Activated CD4-positive, alpha-beta T cell treated with anti-CD3 and anti-CD28 coated beads, Interleukin-2, amount 10 ng/mL, durations not matched to agents 7 days and 5 days (primary cell): ENCODE measurements at regions not wholly inside any gene's neighbourhood (a gene's known extent, or its start where the extent isn't known, plus 50 kb on each side); places are given as distances from the start of the nearest gene placed in this dataset.

ENCODE experiments used
- CTCF ChIA-PET: fragments of 350-600 bp; sonication (Branson Sonifier 250); formaldehyde crosslinking; loops from one replicate; lab custom pipeline; 2021; ENCODE audit warnings: antibody characterized with exemption; lab: Charles Lee
- POLR2A ChIA-PET: fragments of 350-600 bp; sonication (Branson Sonifier 250); formaldehyde crosslinking; loops from one replicate; lab custom pipeline; 2021; ENCODE audit warnings: antibody characterized with exemption; lab: Charles Lee
- DNase-seq: peaks from one replicate; pipeline ENCODE4 v3.0.0-alpha.2; 2020
- H3K27ac Mint-ChIP-seq: one replicate; pipeline ENCODE4 v1.8.0; 2021; ENCODE audit warnings: mild to moderate bottlenecking, moderate library complexity, mixed read lengths
- H3K27me3 Mint-ChIP-seq: one replicate; pipeline ENCODE4 v1.8.0; 2021; ENCODE audit warnings: mixed read lengths
- H3K36me3 Mint-ChIP-seq: one replicate; pipeline ENCODE4 v1.8.0; 2021; ENCODE audit warnings: low read depth, mixed read lengths
- H3K4me1 Mint-ChIP-seq: one replicate; pipeline ENCODE4 v1.8.0; 2021; ENCODE audit warnings: mixed read lengths
- H3K4me3 Mint-ChIP-seq: one replicate; pipeline ENCODE4 v1.8.0; 2021; ENCODE audit warnings: mild to moderate bottlenecking, moderate library complexity, mixed read lengths
- H3K9me3 Mint-ChIP-seq: one replicate; pipeline ENCODE4 v1.8.0; 2021; ENCODE audit warnings: mixed read lengths

DNA sequence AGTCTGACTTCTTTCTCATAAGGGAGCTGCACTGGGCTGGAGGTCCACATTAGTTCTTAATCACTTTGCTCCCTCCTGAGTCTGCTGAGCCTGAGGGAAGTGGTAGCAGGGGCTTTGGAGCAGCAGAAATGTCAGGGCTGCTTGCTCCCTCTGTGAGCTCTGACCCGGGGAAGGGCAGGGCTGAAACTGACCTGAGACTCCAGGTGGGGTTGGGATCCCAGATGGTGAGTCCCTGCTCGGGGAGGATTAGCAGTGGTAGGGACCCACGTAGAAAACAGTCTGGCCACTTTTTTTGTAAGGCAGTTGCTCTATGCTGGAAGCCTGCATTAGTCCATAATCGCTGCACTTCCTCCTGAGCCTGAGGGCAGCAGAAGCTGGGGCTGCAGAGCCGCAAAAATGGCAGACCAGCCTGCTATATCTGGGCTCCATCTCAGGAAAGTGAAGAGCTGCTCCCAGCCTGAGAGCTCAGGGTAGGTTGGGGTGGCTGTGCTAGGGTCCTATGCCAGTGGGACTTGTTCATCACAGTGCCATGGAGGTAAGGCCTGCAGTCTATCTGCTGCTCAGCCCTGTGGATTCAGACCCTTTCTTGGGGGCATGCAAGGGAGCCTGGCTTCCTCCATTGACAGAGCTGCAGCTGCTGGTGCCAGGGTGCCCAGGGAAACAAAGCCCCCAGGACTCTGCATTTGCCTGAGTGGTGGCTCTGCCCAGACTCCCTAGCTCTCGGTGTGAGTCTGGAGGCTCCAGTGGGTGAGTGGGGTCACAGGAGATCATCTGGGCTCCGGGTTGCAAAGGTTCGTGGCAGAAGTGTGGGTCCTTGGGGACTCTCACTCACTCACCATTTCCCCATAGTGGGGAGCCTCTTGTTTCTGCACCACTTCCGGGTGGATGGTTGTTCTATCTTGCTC is 854.3 kb downstream of the LUZP2 start:
- no peak overlapping the region for H3K27ac Mint-ChIP-seq
- POLR2A ChIA-PET = no interaction called here
- CTCF ChIA-PET = no interaction called here
- DNase-seq = no peak
- peaks cover 9% of the 10 kb centered on the region for H3K9me3 Mint-ChIP-seq
- no peaks in the 10 kb centered on the region for H3K4me1 Mint-ChIP-seq
- H3K4me3 Mint-ChIP-seq = no peak overlapping the region
- no peaks in the 10 kb centered on the region for H3K27me3 Mint-ChIP-seq
- no peaks in the 10 kb centered on the region for H3K36me3 Mint-ChIP-seq

DNA sequence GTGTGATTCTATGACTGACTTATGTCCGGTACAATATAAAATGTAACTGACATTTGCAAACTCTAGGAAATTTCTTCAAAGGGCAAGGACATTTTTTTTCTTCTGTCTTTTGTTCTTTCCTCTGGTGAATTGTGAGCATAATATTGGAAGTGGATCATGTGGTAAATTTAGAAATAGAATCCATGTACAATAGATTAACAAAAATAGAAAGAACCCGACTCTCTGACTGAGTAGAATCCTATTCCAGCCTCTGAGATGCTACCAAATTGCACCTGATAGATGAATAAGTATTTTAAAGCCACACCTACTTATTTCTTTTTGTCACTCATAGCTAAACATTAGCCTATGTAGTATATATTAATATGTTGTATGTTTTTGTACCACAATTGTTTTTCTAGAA is 860.3 kb downstream of the LUZP2 start:
- Mint-ChIP-seq H3K36me3 (no peaks in the 10 kb centered on the region), H3K4me3 (no peak overlapping the region), H3K27ac (no peak overlapping the region), H3K4me1 (no peaks in the 10 kb centered on the region), H3K9me3 (peaks cover 3% of the 10 kb centered on the region), H3K27me3 (no peaks in the 10 kb centered on the region)
- ChIA-PET CTCF (no interaction called here), POLR2A (no interaction called here)
- DNase-seq = no peak

DNA sequence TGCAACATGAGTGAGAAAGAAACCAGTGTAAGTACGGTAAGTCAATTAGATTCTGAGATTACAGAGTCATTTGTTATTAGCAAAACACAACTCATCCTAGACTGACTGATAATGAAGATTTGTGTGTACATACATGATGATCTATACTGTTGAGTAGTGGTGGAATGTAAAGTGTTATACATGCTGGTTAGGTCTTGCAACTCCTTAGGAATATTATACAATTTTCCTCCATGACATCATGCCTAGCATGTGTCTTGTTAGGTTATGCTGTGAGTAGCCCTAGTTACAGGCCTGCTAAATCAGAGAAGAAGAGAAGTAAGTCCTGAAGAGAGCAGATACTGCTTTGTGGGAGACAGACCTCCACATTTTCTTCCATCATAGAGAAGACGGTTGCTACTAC is 880.6 kb downstream of the LUZP2 start:
- Mint-ChIP-seq H3K4me3 (no peak overlapping the region), H3K27ac (no peak overlapping the region), H3K27me3 (no peaks in the 10 kb centered on the region), H3K9me3 (peaks cover 13% of the 10 kb centered on the region), H3K36me3 (no peaks in the 10 kb centered on the region), H3K4me1 (no peaks in the 10 kb centered on the region)
- ChIA-PET CTCF (no interaction called here), POLR2A (no interaction called here)
- DNase-seq = no peak

DNA sequence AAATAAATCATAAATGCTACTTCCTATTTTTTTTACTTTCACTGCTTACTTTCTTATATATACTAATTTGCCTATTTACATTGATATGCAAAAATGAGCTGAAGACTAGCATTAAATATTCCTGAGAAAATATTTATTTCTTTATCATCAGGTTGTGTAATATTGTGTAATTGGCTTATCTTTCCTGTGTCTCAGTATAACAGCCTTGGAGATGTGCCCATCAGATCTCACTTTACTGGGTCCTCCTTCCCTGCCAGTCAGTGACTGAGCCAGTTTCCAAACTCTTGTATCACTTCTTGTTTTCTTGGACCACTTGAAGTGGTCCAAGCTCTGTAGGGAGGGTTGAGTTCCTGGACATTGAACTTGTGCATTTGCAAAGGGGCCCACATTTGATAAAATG is 900.0 kb downstream of the LUZP2 start:
- CTCF ChIA-PET = interaction anchor here (0.6 kb wide), 1 partner anchor 10 kb away, joined by 3 read pairs; no protein-coding TSS in a partner anchor
- Mint-ChIP-seq H3K27me3 (no peaks in the 10 kb centered on the region), H3K36me3 (no peaks in the 10 kb centered on the region)

DNA sequence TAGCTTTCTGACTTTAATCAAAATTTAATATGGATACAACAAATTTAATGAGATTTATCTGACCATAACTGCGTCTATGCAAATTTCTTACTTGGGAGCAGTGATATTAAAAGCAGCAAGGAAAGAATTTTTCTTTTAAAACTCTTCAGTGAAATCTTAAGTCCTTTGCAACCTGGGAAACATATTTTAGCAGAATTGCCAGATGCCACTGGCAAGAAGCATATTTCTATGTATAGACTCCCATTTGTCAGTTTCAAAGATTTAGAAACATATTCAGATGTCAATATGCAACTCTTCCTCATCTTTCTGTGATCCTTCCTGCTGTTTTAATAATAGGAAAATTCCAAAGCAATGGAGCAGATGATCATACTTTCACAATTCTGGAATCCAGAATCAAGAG is 911.3 kb downstream of the LUZP2 start:
- Mint-ChIP-seq H3K4me3 (no peak overlapping the region), H3K36me3 (no peaks in the 10 kb centered on the region)

More for the DNA sequence above, 900.0 kb downstream of the LUZP2 start:
- no peak overlapping the region for H3K27ac Mint-ChIP-seq
- POLR2A ChIA-PET = no interaction called here
- no peaks in the 10 kb centered on the region for H3K4me1 Mint-ChIP-seq
- H3K9me3 Mint-ChIP-seq = peaks cover 6% of the 10 kb centered on the region
- no peak for DNase-seq
- H3K4me3 Mint-ChIP-seq = no peak overlapping the region

DNA sequence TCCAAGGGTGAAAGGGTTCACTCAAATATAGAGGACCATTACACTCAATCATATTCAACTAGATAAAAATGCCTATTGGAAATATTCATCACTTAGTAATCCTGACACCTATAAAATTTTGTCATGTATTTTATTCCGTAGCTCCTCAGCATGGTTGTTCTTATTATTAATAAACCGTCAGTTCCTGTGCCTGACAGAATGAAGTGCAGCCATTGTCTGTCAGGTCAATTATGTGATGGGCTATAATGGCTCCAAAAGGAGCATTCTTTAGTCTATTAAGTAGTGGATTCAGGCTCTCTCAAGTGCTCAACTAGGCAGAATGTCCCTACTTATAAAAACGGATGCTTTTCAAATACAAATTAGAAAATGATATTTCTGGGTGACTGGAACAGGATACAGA is 916.1 kb upstream of the ANO3 start:
- Mint-ChIP-seq H3K4me3 (no peak overlapping the region), H3K27ac (no peak overlapping the region), H3K4me1 (no peaks in the 10 kb centered on the region), H3K36me3 (no peaks in the 10 kb centered on the region), H3K9me3 (peaks cover 7% of the 10 kb centered on the region), H3K27me3 (no peaks in the 10 kb centered on the region)
- DNase-seq = no peak
- CTCF ChIA-PET = no interaction called here
- POLR2A ChIA-PET = no interaction called here

More for the DNA sequence above, 911.3 kb downstream of the LUZP2 start:
- H3K9me3 Mint-ChIP-seq = peaks cover 3% of the 10 kb centered on the region
- no peaks in the 10 kb centered on the region for H3K27me3 Mint-ChIP-seq
- no peak for DNase-seq
- POLR2A ChIA-PET = no interaction called here
- CTCF ChIA-PET = interaction anchor here (0.6 kb wide), 1 partner anchor 1346 kb away, joined by 3 read pairs; no protein-coding TSS in a partner anchor
- no peak overlapping the region for H3K27ac Mint-ChIP-seq
- H3K4me1 Mint-ChIP-seq = no peaks in the 10 kb centered on the region

DNA sequence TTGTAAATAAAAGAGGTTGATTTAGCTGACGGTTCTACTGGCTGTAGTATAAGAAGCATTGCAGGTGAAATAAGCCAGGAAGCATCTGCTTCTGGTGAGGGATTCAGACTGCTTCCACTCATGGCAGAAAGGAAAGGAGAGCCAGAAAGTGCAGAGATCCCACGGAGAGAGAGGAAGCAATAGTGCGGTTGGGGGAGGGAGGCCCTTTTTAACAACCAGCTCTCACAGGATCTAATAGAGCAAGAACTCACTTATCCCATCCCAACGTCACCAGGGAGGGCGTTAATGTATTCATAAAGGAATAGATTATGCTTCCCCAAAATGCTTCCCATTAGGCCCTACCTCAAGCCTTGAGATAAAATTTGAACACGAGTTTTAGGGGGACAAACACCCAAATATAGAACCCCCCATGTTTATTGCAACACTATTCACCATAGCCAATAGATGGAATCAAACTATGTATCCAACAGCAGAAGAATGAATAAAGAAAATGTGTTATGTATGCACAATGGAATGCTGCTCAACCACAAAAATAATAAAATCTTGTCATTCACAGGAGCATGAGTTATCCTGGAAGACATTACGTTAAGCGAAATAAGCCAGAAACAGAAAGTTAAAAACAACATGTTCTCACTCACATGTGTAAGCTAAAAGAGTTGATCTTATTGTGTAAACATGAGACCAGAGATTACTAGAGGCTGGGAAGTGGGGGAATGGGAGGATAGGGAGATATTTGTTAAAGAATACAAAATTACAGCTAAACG is 908.3 kb upstream of the ANO3 start:
- H3K4me1 Mint-ChIP-seq = no peaks in the 10 kb centered on the region
- ChIA-PET CTCF (no interaction called here), POLR2A (no interaction called here)
- no peaks in the 10 kb centered on the region for H3K27me3 Mint-ChIP-seq
- no peak overlapping the region for H3K27ac Mint-ChIP-seq
- H3K36me3 Mint-ChIP-seq = no peaks in the 10 kb centered on the region
- no peak overlapping the region for H3K4me3 Mint-ChIP-seq
- no peak for DNase-seq
- H3K9me3 Mint-ChIP-seq = peaks cover 7% of the 10 kb centered on the region

DNA sequence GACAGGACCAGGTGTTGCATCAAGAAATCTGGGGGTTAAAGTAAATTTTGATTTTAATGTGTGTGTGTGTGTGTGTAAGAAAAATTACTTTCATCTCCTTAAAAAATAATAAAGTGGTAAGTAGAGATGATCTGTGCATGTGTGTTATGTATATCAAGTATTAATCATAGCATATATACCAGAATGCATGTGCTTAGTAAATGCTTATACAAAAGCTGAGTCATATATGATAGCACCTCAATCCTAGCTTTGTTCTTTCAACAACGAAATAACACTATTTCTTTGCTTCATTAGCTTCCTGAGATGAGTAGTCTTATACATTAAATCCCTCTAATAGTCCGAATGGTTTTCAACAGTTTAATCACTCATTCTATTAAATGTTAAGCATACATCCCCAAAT is 899.6 kb upstream of the ANO3 start:
- Mint-ChIP-seq H3K9me3 (peaks cover 9% of the 10 kb centered on the region), H3K4me1 (no peaks in the 10 kb centered on the region), H3K27me3 (no peaks in the 10 kb centered on the region), H3K27ac (no peak overlapping the region), H3K36me3 (no peaks in the 10 kb centered on the region), H3K4me3 (no peak overlapping the region)
- DNase-seq = no peak
- ChIA-PET POLR2A (no interaction called here), CTCF (no interaction called here)

DNA sequence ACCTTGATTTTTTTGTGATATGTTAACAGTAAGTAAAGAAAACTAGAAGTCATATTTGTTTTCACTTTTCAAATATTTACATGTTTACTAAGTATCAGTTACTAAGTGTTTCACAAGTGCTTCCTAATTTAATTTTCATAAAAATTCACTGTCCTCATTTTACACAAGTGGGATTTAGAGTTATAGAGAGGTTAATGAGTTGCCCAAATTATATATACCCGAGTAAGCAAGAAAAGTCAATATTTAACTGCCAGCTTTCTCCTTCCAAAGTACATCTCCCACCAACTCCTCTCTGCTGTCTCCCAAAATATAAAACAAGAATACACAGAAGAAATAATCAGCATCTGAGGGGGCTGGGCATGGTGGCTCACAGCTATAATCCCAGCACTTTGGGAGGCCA is 896.7 kb upstream of the ANO3 start:
- DNase-seq = no peak
- ChIA-PET CTCF (no interaction called here), POLR2A (no interaction called here)
- Mint-ChIP-seq H3K36me3 (no peaks in the 10 kb centered on the region), H3K27ac (no peak overlapping the region), H3K4me3 (no peak overlapping the region), H3K27me3 (no peaks in the 10 kb centered on the region), H3K4me1 (no peaks in the 10 kb centered on the region), H3K9me3 (peaks cover 9% of the 10 kb centered on the region)

DNA sequence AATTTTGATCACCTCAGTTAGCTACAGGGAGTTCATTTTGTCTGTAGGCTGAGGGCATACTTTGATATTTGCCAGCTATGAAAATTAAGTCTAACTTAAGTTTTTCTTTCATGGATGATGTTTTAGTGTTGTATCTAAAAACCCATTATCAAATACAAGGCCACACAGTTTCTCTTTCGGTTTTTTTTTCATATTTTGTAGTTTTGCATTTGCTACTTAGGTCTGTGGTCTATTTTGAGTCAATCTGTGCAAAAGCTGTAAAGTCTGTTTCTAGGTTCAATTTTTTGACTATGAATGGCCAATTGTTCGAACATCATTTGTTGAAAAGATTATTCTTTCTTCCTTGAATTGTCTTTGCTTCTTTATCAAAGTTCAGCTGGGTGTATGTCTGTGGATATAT is 895.6 kb upstream of the ANO3 start:
- Mint-ChIP-seq H3K4me3 (no peak overlapping the region), H3K27ac (no peak overlapping the region)
- CTCF ChIA-PET = no interaction called here

DNA sequence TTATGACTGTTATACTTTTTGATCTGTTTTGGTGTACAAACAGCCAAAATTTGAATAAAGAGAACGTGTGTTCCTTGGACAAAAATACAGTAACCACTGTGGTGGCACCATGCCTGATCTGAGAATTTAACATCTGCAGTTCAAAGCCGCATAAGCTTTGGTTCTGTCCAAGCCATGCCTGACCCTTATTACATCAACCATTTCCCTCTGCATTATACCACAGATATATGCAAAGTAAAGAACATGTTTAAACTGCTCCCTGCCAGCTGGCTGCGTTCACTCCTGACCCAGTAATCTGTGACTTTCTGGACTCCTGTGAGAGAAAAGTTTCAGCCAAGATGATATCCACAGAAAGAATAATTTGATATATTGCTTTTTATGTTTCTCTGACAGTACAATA is 890.5 kb upstream of the ANO3 start:
- Mint-ChIP-seq H3K4me3 (no peak overlapping the region), H3K27ac (no peak overlapping the region), H3K27me3 (no peaks in the 10 kb centered on the region), H3K9me3 (peaks cover 4% of the 10 kb centered on the region), H3K36me3 (no peaks in the 10 kb centered on the region), H3K4me1 (no peaks in the 10 kb centered on the region)
- no peak for DNase-seq
- POLR2A ChIA-PET = no interaction called here
- CTCF ChIA-PET = no interaction called here

More for the DNA sequence above, 895.6 kb upstream of the ANO3 start:
- H3K9me3 Mint-ChIP-seq = peaks cover 9% of the 10 kb centered on the region
- no peaks in the 10 kb centered on the region for H3K36me3 Mint-ChIP-seq
- H3K27me3 Mint-ChIP-seq = no peaks in the 10 kb centered on the region
- DNase-seq = no peak
- no peaks in the 10 kb centered on the region for H3K4me1 Mint-ChIP-seq
- POLR2A ChIA-PET = no interaction called here

DNA sequence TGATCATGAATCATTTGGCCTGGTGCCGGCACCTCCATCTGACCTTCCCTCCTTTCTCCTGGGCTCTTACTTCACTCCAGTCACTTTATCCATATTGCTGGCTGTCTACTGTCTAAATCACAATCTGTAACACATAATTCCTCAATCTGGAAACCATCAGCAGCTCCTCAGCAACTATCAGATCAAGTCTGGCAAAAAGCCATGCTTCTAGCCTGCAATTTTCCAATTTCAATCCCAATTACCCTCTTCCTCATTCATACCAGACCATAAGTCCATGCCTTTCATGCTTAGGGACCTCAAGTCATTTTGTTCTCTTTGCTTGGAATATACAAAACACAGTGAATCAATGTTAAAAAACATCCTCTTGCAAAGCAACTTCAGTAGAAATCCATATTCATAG is 882.8 kb upstream of the ANO3 start:
- H3K4me1 Mint-ChIP-seq = no peaks in the 10 kb centered on the region
- H3K36me3 Mint-ChIP-seq = no peaks in the 10 kb centered on the region
- ChIA-PET POLR2A (no interaction called here), CTCF (no interaction called here)
- H3K27ac Mint-ChIP-seq = no peak overlapping the region
- peaks cover 11% of the 10 kb centered on the region for H3K9me3 Mint-ChIP-seq
- no peaks in the 10 kb centered on the region for H3K27me3 Mint-ChIP-seq
- H3K4me3 Mint-ChIP-seq = no peak overlapping the region
- DNase-seq = no peak

DNA sequence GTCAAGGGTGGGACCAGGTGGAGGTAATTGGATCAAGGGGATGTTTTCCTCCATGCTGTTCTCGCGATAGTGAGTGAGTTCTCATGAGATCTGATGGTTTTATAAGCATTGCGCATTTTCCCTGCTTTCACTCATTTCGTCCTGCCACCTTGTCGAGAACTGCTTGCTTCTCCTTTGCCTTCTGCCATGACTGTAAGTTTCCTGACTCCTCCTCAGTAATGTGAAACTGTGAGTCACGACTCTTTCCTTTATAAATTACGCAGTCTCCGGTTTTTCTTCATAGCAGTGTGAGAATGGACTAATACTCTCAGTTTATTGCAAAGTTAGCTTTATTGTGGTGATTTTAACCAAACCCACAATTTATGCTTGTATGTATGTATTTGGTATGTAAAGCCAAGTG is 878.5 kb upstream of the ANO3 start:
- ChIA-PET POLR2A (no interaction called here), CTCF (no interaction called here)
- Mint-ChIP-seq H3K27ac (no peak overlapping the region), H3K4me3 (no peak overlapping the region), H3K36me3 (no peaks in the 10 kb centered on the region), H3K27me3 (no peaks in the 10 kb centered on the region), H3K9me3 (peaks cover 14% of the 10 kb centered on the region), H3K4me1 (no peaks in the 10 kb centered on the region)
- no peak for DNase-seq
